ENCODE measurements at regions not wholly inside any gene's neighbourhood (a gene's known extent, or its start where the extent isn't known, plus 50 kb on each side); places are given as distances from the start of the nearest gene placed in this dataset.
A peak's percentile ranks its signal among the peaks of the same experiment; 100 is the strongest.
"Not testable (repeated sequence)": the region's sequence is repeated elsewhere in the genome, so short reads cannot be mapped to it uniquely, and the experiment has no call there.

GRCh38 chr1:214095896-214096295 is 108.1 kb downstream of the PROX1 start:
- not testable (repeated sequence) for DNase-seq (ENCODE audit: low read depth); H3K4me3 ChIP-seq (ENCODE audit: control insufficient read depth, low read depth, low read length)

DNA sequence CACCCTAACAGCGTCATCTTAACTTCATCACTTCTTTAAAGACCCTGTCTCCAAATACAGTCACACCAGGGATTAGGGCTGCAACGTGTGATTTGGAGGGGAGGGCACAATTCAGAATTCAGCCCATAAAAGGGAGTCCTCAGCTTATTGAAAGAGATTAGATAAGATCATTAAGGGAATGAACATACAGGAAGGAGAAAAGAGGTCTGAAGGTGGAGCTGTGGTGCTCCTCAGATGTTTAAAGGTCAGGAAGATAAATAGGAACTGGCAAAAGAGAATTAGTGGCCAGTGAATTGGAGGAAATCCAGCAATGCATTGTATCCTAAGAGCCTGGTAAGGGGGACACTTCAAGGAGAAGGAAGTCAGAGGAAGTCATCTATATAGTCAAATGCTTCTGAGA is 113.5 kb downstream of the PROX1 start:
- TF ChIP-seq, protein P1, sequence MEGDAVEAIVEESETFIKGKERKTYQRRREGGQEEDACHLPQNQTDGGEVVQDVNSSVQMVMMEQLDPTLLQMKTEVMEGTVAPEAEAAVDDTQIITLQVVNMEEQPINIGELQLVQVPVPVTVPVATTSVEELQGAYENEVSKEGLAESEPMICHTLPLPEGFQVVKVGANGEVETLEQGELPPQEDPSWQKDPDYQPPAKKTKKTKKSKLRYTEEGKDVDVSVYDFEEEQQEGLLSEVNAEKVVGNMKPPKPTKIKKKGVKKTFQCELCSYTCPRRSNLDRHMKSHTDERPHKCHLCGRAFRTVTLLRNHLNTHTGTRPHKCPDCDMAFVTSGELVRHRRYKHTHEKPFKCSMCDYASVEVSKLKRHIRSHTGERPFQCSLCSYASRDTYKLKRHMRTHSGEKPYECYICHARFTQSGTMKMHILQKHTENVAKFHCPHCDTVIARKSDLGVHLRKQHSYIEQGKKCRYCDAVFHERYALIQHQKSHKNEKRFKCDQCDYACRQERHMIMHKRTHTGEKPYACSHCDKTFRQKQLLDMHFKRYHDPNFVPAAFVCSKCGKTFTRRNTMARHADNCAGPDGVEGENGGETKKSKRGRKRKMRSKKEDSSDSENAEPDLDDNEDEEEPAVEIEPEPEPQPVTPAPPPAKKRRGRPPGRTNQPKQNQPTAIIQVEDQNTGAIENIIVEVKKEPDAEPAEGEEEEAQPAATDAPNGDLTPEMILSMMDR (IDR thresholded peaks at IDR 0.05; ENCODE audit: control insufficient read depth, insufficient read depth, low read depth, low read length, missing control alignments): no peak
- no peak overlapping the region for H3K4me3 ChIP-seq (ENCODE audit: control insufficient read depth, low read depth, low read length)
- no peak for DNase-seq (ENCODE audit: low read depth)

- TF ChIP-seq, protein P1 (IDR thresholded peaks at IDR 0.05; ENCODE audit: control insufficient read depth, insufficient read depth, low read depth, low read length, missing control alignments): no peak
These were observed 114.1 kb downstream of the PROX1 start for GRCh38 chr1:214101828-214102227.

DNA sequence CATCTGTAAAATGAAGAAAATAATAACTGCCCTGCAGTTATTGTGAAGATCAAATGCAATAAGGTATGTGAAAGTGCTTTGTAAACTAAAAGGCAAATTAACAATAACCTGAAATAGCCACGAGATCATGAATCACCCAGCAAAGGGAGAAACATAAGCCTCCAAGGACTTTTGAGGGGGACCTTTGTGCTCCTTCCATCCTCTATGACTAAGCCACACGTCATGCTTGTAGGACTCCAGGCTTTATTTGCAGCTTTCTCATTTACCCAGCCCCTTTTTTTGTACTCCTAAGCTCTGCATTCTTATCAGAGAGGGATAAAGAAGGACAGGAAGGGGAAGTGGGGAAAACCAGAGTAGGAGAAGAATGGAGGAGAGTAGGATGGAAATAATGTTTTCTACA is 115.1 kb downstream of the PROX1 start:
- H3K4me3 ChIP-seq (ENCODE audit: control insufficient read depth, low read depth, low read length): no peak overlapping the region
- peak; percentile 7 for DNase-seq (ENCODE audit: low read depth)
- TF ChIP-seq, protein P1 (IDR thresholded peaks at IDR 0.05; ENCODE audit: control insufficient read depth, insufficient read depth, low read depth, low read length, missing control alignments): no peak

More at GRCh38 chr1:214101828-214102227, 114.1 kb downstream of the PROX1 start:
- H3K4me3 ChIP-seq (ENCODE audit: control insufficient read depth, low read depth, low read length): no peak overlapping the region
- DNase-seq (ENCODE audit: low read depth): no peak

- DNase-seq (ENCODE audit: low read depth): no peak
- no peak overlapping the region for H3K4me3 ChIP-seq (ENCODE audit: control insufficient read depth, low read depth, low read length)
- TF ChIP-seq, protein P1 (IDR thresholded peaks at IDR 0.05; ENCODE audit: control insufficient read depth, insufficient read depth, low read depth, low read length, missing control alignments): no peak
These were observed 116.0 kb downstream of the PROX1 start for GRCh38 chr1:214103778-214104177.

- no peak for DNase-seq (ENCODE audit: low read depth)
- H3K4me3 ChIP-seq (ENCODE audit: control insufficient read depth, low read depth, low read length): no peak overlapping the region
- TF ChIP-seq, protein P1 (IDR thresholded peaks at IDR 0.05; ENCODE audit: control insufficient read depth, insufficient read depth, low read depth, low read length, missing control alignments): no peak
These were observed 118.6 kb downstream of the PROX1 start for GRCh38 chr1:214106375-214106774.

- DNase-seq (ENCODE audit: low read depth): no peak
- peak overlapping the region; percentile 20 for H3K4me3 ChIP-seq (ENCODE audit: control insufficient read depth, low read depth, low read length)
- TF ChIP-seq, protein P1 (IDR thresholded peaks at IDR 0.05; ENCODE audit: control insufficient read depth, insufficient read depth, low read depth, low read length, missing control alignments): no peak
These were observed 119.7 kb downstream of the PROX1 start for GRCh38 chr1:214107322-214108096.

Measured in AG09309 (cell line).